ENCODE measurements at regions not wholly inside any gene's neighbourhood (a gene's known extent, or its start where the extent isn't known, plus 50 kb on each side); places are given as distances from the start of the nearest gene placed in this dataset.

GRCh38 chr9:117860849-117861248, 156.6 kb downstream of the TLR4 start:
- DNase-seq (ENCODE audit: low read depth), result peak; percentile 39

GRCh38 chr9:117864385-117865057, 160.3 kb downstream of the TLR4 start:
- DNase-seq (ENCODE audit: low read depth), result no peak

GRCh38 chr9:117868594-117868993, 164.4 kb downstream of the TLR4 start:
- no peak for DNase-seq (ENCODE audit: low read depth)

GRCh38 chr9:117869287-117869686, 165.1 kb downstream of the TLR4 start:
- no peak for DNase-seq (ENCODE audit: low read depth)

GRCh38 chr9:117869712-117870111, 165.5 kb downstream of the TLR4 start:
- DNase-seq (ENCODE audit: low read depth), result no peak

- DNase-seq (ENCODE audit: low read depth), result no peak
These were observed 169.5 kb downstream of the TLR4 start for GRCh38 chr9:117873664-117874063.

- no peak for DNase-seq (ENCODE audit: low read depth)
These were observed 171.7 kb downstream of the TLR4 start for GRCh38 chr9:117875886-117876285.

- DNase-seq (ENCODE audit: low read depth), result no peak
These were observed 178.0 kb downstream of the TLR4 start for GRCh38 chr9:117882171-117882570.

GRCh38 chr9:117886616-117887015, 182.4 kb downstream of the TLR4 start:
- DNase-seq (ENCODE audit: low read depth), result no peak

GRCh38 chr9:117887383-117887782, 183.2 kb downstream of the TLR4 start:
- no peak for DNase-seq (ENCODE audit: low read depth)

- no peak for DNase-seq (ENCODE audit: low read depth)
These were observed 183.7 kb downstream of the TLR4 start for GRCh38 chr9:117887941-117888340.

- no peak for DNase-seq (ENCODE audit: low read depth)
These were observed 199.2 kb downstream of the TLR4 start for GRCh38 chr9:117903453-117903852.

- DNase-seq (ENCODE audit: low read depth), result no peak
These were observed 202.6 kb downstream of the TLR4 start for GRCh38 chr9:117906763-117907162.

GRCh38 chr9:117907420-117907819, 203.2 kb downstream of the TLR4 start:
- no peak for DNase-seq (ENCODE audit: low read depth)

- no peak for DNase-seq (ENCODE audit: low read depth)
These were observed 212.1 kb downstream of the TLR4 start for GRCh38 chr9:117916291-117916690.

- DNase-seq (ENCODE audit: low read depth), result no peak
These were observed 213.7 kb downstream of the TLR4 start for GRCh38 chr9:117917873-117918272.

- DNase-seq (ENCODE audit: low read depth), result no peak
These were observed 215.3 kb downstream of the TLR4 start for GRCh38 chr9:117919538-117919937.

GRCh38 chr9:117926031-117926658, 221.9 kb downstream of the TLR4 start:
- peak; percentile 25 for DNase-seq (ENCODE audit: low read depth)

- no peak for DNase-seq (ENCODE audit: low read depth)
These were observed 223.2 kb downstream of the TLR4 start for GRCh38 chr9:117927354-117927753.

GRCh38 chr9:117929868-117930267, 225.7 kb downstream of the TLR4 start:
- peak; percentile 41 for DNase-seq (ENCODE audit: low read depth)

GRCh38 chr9:117932585-117932984, 228.4 kb downstream of the TLR4 start:
- no peak for DNase-seq (ENCODE audit: low read depth)

- no peak for DNase-seq (ENCODE audit: low read depth)
These were observed 232.3 kb downstream of the TLR4 start for GRCh38 chr9:117936185-117937130.

GRCh38 chr9:117938086-117938485, 233.9 kb downstream of the TLR4 start:
- peak; percentile 5 for DNase-seq (ENCODE audit: low read depth)
